ENCODE measurements at regions not wholly inside any gene's neighbourhood (a gene's known extent, or its start where the extent isn't known, plus 50 kb on each side); places are given as distances from the start of the nearest gene placed in this dataset.

GRCh38 chr16:76190480-76190879, 86.7 kb upstream of the CNTNAP4 start:
- DNase-seq = no peak

- DNase-seq = peak; percentile 27
These were observed 83.1 kb upstream of the CNTNAP4 start for GRCh38 chr16:76193906-76194615.

- DNase-seq = no peak
These were observed 82.6 kb upstream of the CNTNAP4 start for GRCh38 chr16:76194616-76195015.

GRCh38 chr16:76195056-76195455, 82.1 kb upstream of the CNTNAP4 start:
- DNase-seq = peak; percentile 37

GRCh38 chr16:76195648-76196047, 81.6 kb upstream of the CNTNAP4 start:
- DNase-seq = no peak

GRCh38 chr16:76197900-76198299, 79.3 kb upstream of the CNTNAP4 start:
- no peak for DNase-seq

- DNase-seq = no peak
These were observed 77.5 kb upstream of the CNTNAP4 start for GRCh38 chr16:76199681-76200220.

- DNase-seq = no peak
These were observed 75.8 kb upstream of the CNTNAP4 start for GRCh38 chr16:76201385-76201784.

- no peak for DNase-seq
These were observed 73.0 kb upstream of the CNTNAP4 start for GRCh38 chr16:76204249-76204648.

- no peak for DNase-seq
These were observed 69.9 kb upstream of the CNTNAP4 start for GRCh38 chr16:76207270-76207669.

- DNase-seq = peak; percentile 45
These were observed 67.0 kb upstream of the CNTNAP4 start for GRCh38 chr16:76210157-76210556.

GRCh38 chr16:76213860-76214259, 63.3 kb upstream of the CNTNAP4 start:
- DNase-seq = no peak

- no peak for DNase-seq
These were observed 62.3 kb upstream of the CNTNAP4 start for GRCh38 chr16:76214856-76215255.

GRCh38 chr16:76222087-76222486, 55.1 kb upstream of the CNTNAP4 start:
- DNase-seq = no peak

- no peak for DNase-seq
These were observed 54.3 kb upstream of the CNTNAP4 start for GRCh38 chr16:76222853-76223252.

- no peak for DNase-seq
These were observed 51.2 kb upstream of the CNTNAP4 start for GRCh38 chr16:76226011-76226410.

- DNase-seq = no peak
These were observed 50.7 kb upstream of the CNTNAP4 start for GRCh38 chr16:76226481-76226880.

Measured in femur (tissue), 1 donor.